IPS DF 19.7 (cell line): ENCODE measurements at regions not wholly inside any gene's neighbourhood (a gene's known extent, or its start where the extent isn't known, plus 50 kb on each side); places are given as distances from the start of the nearest gene placed in this dataset.

Experiments
- DNase-seq: peaks from one replicate; pipeline ENCODE4 v3.0.0-alpha.2; 2013; ENCODE audit warnings: low read depth, low spot score

GRCh38 chr5:109945097-109945678 lies 255.5 kb downstream of the MAN2A1 start:
- DNase-seq: no peak

DNA sequence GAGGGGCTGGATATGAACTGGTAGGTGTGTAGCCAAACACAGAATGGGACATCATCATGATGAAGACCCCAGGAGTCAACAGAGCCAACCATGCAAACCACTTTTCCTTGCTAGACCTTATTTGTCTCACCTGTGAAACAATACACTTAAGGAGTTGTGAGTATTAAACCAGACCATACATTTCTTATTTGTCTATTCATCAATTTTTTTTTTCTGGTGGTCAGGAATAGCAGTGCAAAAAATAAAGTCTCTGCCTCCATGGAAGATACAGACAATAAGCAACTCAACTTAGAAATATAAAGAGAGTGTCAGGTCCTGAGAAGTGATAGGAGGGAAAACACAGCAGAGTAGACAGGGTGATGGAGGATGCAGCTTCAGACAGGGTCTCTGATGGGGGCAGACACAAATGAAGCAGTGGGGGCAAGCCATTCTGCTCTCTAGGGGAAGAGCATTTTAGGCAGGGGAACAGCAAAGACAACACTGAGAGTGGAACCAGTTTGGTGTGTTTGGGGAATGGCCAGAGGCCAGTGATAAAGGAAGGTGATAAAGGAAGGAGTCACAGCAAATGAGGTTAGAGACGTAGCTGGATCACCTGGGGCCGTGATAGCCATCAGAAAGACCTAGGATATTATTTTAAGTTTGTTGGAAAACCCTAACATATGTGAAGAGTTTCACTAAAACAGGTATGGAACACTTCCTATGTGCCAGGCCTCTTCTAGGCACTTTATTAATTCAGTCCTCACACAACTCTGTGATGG lies 256.2 kb downstream of the MAN2A1 start:
- DNase-seq: no peak

DNA sequence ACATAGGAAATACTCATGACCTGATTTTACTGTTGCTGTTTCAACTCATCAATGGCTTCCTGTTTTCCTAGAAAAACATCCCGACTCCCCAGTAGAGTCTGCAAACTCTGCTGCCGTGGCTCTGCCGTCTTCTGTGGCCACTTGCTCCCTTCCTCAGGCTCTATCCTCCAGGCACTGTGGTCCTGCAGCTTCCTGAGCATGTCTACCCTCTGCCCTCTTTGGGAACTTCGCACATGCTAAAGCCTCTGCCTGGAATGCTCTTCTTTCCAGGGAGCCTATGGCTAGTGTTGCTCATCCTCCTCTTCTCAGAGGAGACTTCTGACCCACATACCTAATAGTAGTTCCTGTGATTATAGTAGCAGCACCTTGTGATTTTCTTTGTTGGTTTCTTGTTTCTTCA lies 256.9 kb downstream of the MAN2A1 start:
- no peak for DNase-seq

GRCh38 chr5:109947667-109948066 lies 257.9 kb downstream of the MAN2A1 start:
- no peak for DNase-seq

DNA sequence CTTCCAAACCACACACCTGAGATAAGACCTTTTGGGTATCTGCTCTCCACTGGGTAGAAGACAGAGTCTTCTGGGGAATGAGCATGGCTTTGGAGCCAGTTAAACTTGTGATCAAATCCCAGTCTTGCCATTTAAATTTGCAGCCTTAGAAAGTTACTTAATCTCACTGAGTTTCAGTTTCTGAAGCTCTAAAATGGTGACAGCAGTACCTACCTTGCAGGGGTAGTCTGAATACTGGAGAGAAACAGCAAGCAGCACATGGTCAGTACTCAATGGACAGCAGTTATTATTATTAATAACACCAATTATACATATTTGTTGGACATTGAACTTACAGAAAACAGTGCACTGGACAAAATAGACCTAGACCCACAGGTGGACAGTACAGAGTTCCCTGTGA lies 260.9 kb downstream of the MAN2A1 start:
- no peak for DNase-seq

- no peak for DNase-seq
These were observed 261.6 kb downstream of the MAN2A1 start for GRCh38 chr5:109951348-109951747.

GRCh38 chr5:109951758-109952157 lies 262.0 kb downstream of the MAN2A1 start:
- DNase-seq: no peak

- DNase-seq: no peak
These were observed 264.0 kb downstream of the MAN2A1 start for GRCh38 chr5:109953761-109954160.

GRCh38 chr5:109956884-109957283 lies 267.2 kb downstream of the MAN2A1 start:
- no peak for DNase-seq

DNA sequence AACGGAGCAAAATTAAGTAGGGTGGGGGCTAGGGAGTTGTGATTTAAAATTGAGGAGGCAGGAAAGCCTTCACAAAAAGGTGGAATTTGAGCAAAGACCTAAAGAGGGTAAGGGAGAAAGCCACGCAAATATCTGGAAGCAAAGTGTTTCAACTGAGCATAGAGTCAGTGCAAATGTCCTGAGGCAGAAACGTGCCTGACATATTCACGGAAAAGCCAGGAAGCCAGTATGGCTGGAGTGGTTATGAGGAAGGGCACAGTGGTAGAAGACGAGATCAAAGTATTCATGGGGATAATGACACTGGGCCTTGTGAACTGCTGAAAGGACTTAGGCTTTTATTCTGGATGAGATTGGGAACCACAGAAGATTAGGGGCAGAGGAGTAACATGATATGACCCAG lies 268.4 kb downstream of the MAN2A1 start:
- no peak for DNase-seq

DNA sequence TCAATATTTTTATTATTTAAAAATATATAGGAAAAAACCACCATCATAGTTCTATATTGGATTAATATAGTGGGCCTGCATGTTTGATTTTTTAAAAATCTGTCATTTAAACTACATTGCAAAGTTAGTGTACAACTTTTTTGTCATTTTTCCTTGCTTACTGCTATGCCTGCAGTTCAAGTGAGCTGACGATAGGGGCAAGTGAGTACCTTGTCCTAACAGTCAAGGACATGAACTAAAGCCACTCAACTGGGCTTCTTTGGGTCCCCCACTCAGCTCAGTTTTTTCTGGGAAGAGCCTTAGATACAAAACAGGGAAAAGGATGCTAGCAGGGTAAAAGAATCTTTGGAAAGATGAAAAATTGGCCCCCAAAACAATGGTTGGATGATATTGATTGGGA lies 269.9 kb downstream of the MAN2A1 start:
- no peak for DNase-seq

DNA sequence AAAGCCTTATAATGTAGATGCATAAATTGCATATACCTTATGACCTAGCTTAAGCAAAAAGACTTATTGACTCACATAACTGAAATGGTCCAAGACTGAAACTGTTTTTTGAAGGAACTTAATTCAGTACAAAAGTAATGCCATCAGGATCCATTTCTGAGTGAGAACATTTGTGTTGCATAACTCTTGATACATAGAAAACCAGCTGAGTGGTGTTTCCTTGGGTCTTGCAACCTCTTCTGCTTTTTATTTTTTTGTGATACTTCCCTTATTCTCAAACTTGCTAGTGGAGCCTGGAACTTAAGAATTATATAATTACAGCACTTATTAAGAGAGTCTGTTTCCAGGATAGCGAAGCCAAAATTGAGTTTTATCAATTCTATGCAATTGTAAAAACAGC lies 272.0 kb downstream of the MAN2A1 start:
- DNase-seq: no peak

- DNase-seq: no peak
These were observed 273.3 kb downstream of the MAN2A1 start for GRCh38 chr5:109962882-109963603.

- no peak for DNase-seq
These were observed 274.4 kb downstream of the MAN2A1 start for GRCh38 chr5:109964136-109964535.

GRCh38 chr5:109965634-109966033 lies 275.9 kb downstream of the MAN2A1 start:
- no peak for DNase-seq

- DNase-seq: no peak
These were observed 282.2 kb downstream of the MAN2A1 start for GRCh38 chr5:109971968-109972367.

DNA sequence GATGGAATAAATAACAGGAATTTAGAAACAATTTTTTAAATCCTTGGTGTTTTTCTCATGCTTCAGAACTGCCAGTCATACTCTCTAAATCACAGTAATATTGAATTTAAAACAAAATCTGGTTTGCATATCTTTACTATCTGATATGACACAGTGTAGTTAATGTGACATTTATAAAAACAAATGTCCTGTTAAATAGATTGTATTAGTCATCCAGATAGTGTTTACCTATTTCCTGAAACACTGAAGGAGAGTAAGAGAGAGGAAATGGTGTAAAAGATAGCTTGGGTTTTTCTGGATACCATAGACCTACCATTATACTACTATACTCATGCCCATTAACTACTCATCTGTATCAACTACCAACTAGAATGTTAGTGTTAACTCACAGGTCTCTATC lies 292.3 kb downstream of the MAN2A1 start:
- no peak for DNase-seq

DNA sequence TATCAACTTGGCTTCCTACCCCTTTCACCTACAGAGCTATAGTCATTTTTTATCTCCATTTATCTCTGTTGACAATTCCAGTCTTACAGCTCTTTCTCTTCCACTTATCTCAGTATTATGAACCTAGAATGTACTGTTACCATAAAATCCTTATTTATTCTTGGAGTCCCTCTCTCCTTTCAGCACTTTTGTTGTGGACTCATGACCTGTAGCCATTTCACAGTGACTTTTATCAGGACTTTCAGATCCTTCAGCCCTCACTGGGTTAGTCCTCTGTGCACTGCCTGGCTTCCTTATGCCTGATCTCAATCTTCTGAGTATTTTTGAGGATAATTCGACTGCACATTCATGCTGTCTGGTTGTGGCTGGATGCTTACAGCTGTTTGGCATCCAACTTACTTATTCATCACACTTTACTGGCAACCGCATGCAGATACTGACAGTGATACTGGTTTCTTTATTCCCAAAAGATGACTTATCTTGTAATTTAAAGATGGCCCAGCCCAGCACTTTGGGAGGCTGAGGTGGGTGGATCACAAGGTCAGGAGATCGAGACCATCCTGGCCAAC lies 293.3 kb downstream of the MAN2A1 start:
- DNase-seq: no peak

DNA sequence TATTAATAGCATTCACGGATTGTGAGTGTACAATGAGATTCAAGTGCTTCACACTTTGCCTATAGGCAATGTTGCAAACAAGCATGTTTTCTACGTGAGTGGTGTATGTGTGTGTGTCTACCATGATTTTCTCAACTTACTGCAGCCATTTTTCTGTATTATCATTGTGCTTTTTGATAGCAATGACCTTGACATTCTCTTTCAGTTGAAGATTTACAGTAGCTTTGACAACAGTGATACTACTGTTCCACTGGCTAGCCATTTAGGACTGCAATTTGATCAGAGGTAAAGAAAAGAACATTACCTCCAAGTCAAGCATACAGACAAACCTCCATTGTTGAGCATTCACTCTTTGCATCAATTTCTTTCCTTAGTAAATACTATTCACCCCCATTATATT lies 297.0 kb downstream of the MAN2A1 start:
- no peak for DNase-seq

DNA sequence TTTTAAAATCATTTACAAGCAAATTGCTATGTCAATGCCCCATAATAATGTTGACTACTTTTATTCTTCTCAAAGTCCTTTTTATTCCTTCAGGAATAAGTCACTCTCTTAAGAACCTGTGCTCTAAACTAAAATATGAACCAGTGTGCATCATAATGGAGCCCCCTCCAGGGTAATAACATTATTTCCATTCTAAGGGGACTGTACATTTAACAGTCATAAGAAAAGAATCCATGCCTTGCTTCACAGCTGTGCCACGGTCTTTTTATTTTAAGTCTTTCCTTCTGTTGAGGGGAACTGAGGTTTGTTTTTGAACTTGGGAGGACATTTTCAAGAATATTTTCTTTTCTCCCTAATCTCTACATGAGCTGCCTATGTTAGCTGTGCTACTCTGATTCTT lies 297.6 kb downstream of the MAN2A1 start:
- no peak for DNase-seq

- no peak for DNase-seq
These were observed 298.2 kb downstream of the MAN2A1 start for GRCh38 chr5:109987970-109988369.

DNA sequence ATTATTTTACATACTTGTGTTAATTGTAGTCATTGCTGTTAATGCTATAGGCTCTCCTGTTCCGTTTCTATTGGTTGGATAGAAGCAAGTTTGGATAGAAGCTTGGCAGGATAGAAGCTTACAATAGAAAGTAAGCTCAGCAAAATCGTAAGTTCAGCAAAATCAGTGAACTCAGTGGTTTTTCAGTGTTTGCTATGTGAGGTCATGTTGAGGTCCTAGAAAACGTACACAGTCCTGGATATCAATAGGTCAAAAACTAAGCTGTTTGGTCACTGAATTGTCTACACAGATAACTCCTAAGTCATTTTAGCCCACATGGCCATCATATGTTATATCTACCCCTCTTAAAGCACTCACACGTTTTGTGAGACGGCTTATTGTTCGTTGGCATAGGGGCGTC lies 299.4 kb downstream of the MAN2A1 start:
- no peak for DNase-seq
